K562 (cell line): ENCODE measurements at regions not wholly inside any gene's neighbourhood (a gene's known extent, or its start where the extent isn't known, plus 50 kb on each side); places are given as distances from the start of the nearest gene placed in this dataset.

Experiments used
- ATAC-seq: fragments of 200-7000 bp; cut with Tn5 transposase; 3 replicates; pipeline ENCODE4 v1.9.1; 2020; ENCODE audit warnings: moderate library complexity
- BruUV-seq: library from RNA; stranded (reverse); fragments of 400-500 nt; replicated peaks from 2 replicates; lab custom pipeline; 2021; lab: Mats Ljungman, UMichigan
- CTCF ChIA-PET: fragments of 300-600 bp; formaldehyde crosslinking; extraction: SDS; loops from one replicate; lab custom pipeline; 2021; ENCODE audit warnings: low intra/inter-chr PET ratio; lab: Yijun Ruan, JAX
- POLR2A ChIA-PET: fragments of 300-600, 350-650 bp; sonication (Branson Sonifier 250); formaldehyde crosslinking; extraction: SDS; loops from one replicate; lab custom pipeline; 2021; ENCODE audit warnings: antibody characterized with exemption, inconsistent platforms; lab: Yijun Ruan, JAX
- DNase-seq, 4 experiments: peaks; one replicate each; pipeline versions ENCODE4 v3.0.0 to v3.0.0-alpha.2; 2011 to 2018; ENCODE audit warnings: low spot score in 3 of 4, mixed read lengths in 3 of 4; ENCODE audit errors: extremely low read depth in 1 of 4
- FAIRE-seq: peaks from 2 replicates; lab custom pipeline; 2011; peaks lifted over from hg19 to GRCh38; lab: Jason Lieb, UNC
- H2AFZ ChIP-seq: 2 replicates; pipeline ENCODE4 v1.6.0; 2011; ENCODE audit warnings: low read depth, low read length, control low read depth, inconsistent platforms
- H3K27ac ChIP-seq: fragments of 200-600 bp; 3 replicates; pipeline ENCODE4 v1.8.0; 2011; ENCODE audit warnings: low read depth, mild to moderate bottlenecking, control low read depth, inconsistent platforms, low read length, moderate library complexity, mixed read lengths; ENCODE audit errors: extremely low read depth
- H3K27me3 ChIP-seq, 2 experiments: fragments of 300-600 bp in 1 of 2; 2 replicates in 1 of 2; 3 replicates in 1 of 2; pipeline versions ENCODE4 v1.6.0 to v1.8.0; 2011; ENCODE audit warnings: inconsistent platforms in 2 of 2, low read length in 2 of 2, mild to moderate bottlenecking in 1 of 2, mixed read lengths in 1 of 2, moderate library complexity in 1 of 2; ENCODE audit not compliant: control insufficient read depth in 2 of 2, insufficient read depth in 2 of 2
- H3K36me3 ChIP-seq: fragments of 300-600 bp; 3 replicates; pipeline ENCODE4 v1.8.0; 2011; ENCODE audit warnings: mild to moderate bottlenecking, low read length, inconsistent platforms; ENCODE audit not compliant: control insufficient read depth, insufficient read depth
- H3K4me1 ChIP-seq, 2 experiments: fragments of 200-600 bp in 1 of 2; replicated peaks in 1 of 2; 2 replicates in 1 of 2; 3 replicates in 1 of 2; pipeline versions ENCODE4 v1.5.1 to v1.8.0; 2011; ENCODE audit warnings: inconsistent platforms in 2 of 2, low read length in 2 of 2, mild to moderate bottlenecking in 1 of 2, mixed read lengths in 1 of 2, moderate library complexity in 1 of 2; ENCODE audit not compliant: control insufficient read depth in 2 of 2, insufficient read depth in 2 of 2
- H3K4me2 ChIP-seq: 2 replicates; pipeline ENCODE4 v1.6.1; 2011; ENCODE audit warnings: low read length, control low read depth, inconsistent platforms, mixed read lengths; ENCODE audit not compliant: insufficient read depth
- H3K4me3 ChIP-seq: fragments of 200-600 bp; sonication (generic), shearing (Covaris generic); 2 replicates; pipeline ENCODE4 v1.5.1; 2016; ENCODE audit warnings: control low read depth, inconsistent platforms
- H3K79me2 ChIP-seq: fragments of 200-600 bp; 3 replicates; pipeline ENCODE4 v1.8.0; 2011; ENCODE audit warnings: low read length, inconsistent platforms; ENCODE audit not compliant: control insufficient read depth, insufficient read depth
- H3K9ac ChIP-seq, 2 experiments: 2 replicates each; pipeline versions ENCODE4 v1.6.0 to v1.6.1; 2011; ENCODE audit warnings: low read depth in 2 of 2, low read length in 2 of 2, control low read depth in 1 of 2, inconsistent platforms in 1 of 2, mild to moderate bottlenecking in 1 of 2, mixed read lengths in 1 of 2; ENCODE audit not compliant: insufficient read depth in 1 of 2
- H3K9me1 ChIP-seq: one replicate; pipeline ENCODE4 v1.6.0; 2011; ENCODE audit warnings: inconsistent platforms, mild to moderate bottlenecking, low read length, moderate library complexity; ENCODE audit not compliant: control insufficient read depth, insufficient read depth
- H3K9me3 ChIP-seq: replicated peaks from 2 replicates; pipeline ENCODE4 v1.5.1; 2011; ENCODE audit warnings: low read depth, low read length, inconsistent platforms; ENCODE audit not compliant: control insufficient read depth, insufficient read depth
- H4K20me1 ChIP-seq: replicated peaks from 2 replicates; pipeline ENCODE4 v1.6.1; 2011; ENCODE audit warnings: low read length, inconsistent platforms, mixed read lengths; ENCODE audit not compliant: control insufficient read depth, insufficient read depth
- HDAC1 ChIP-seq, 2 experiments: fragments of 450-650 bp; IDR thresholded peaks; 2 replicates each; pipeline ENCODE4 v1.6.1; 2016 to 2017; ENCODE audit warnings: inconsistent platforms in 1 of 2, mild to moderate bottlenecking in 1 of 2, moderate library complexity in 1 of 2
- KHSRP ChIP-seq: fragments of 450-650 bp; IDR thresholded peaks from 2 replicates; pipeline ENCODE4 v1.6.1; 2017
- NEUROD1 ChIP-seq: fragments of 150-350 bp; IDR thresholded peaks from 2 replicates; pipeline ENCODE4 v1.6.1; 2014; ENCODE audit warnings: borderline replicate concordance, low read length, low read depth; ENCODE audit not compliant: partially characterized antibody
- NR2C2 ChIP-seq, 2 experiments: fragments of 200-800 bp in 1 of 2; sonication (Bioruptor generic) in 1 of 2; sonication (generic) in 1 of 2; formaldehyde crosslinking in 1 of 2; IDR thresholded peaks; 2 replicates each; pipeline versions ENCODE4 v1.6.1 to v1.8.0; 2016 to 2022; ENCODE audit warnings: mild to moderate bottlenecking in 1 of 2, missing compliant biosample characterization in 1 of 2, missing genetic modification characterization in 1 of 2, missing genetic modification reagents in 1 of 2
- OTX1 ChIP-seq: fragments of 450-650 bp; formaldehyde crosslinking; IDR thresholded peaks from 2 replicates; pipeline ENCODE4 v1.4.0; 2022; ENCODE audit warnings: mild to moderate bottlenecking
- SIX5 ChIP-seq, 2 experiments: IDR thresholded peaks; 2 replicates each; pipeline ENCODE4 v1.6.1; 2011; ENCODE audit warnings: low read length in 2 of 2, borderline replicate concordance in 1 of 2, low read depth in 1 of 2, mild to moderate bottlenecking in 1 of 2, moderate library complexity in 1 of 2; ENCODE audit not compliant: insufficient read depth in 1 of 2
- SRSF7 ChIP-seq: fragments of 200-400 bp; formaldehyde crosslinking; optimal IDR thresholded peaks from 2 replicates; pipeline ENCODE3; 2017; ENCODE audit warnings: mild to moderate bottlenecking, low read depth, low read length
- THRAP3 ChIP-seq: fragments of 450-650 bp; IDR thresholded peaks from 2 replicates; pipeline ENCODE4 v1.6.1; 2016; ENCODE audit warnings: mild to moderate bottlenecking, inconsistent platforms, borderline replicate concordance
- ZNF263 ChIP-seq: sonication (generic); formaldehyde crosslinking; IDR thresholded peaks from 2 replicates; pipeline ENCODE4 v1.8.0; 2022; ENCODE audit warnings: mild to moderate bottlenecking, missing genetic modification reagents, borderline replicate concordance
- ZNF274 ChIP-seq: IDR thresholded peaks from 2 replicates; pipeline ENCODE4 v1.6.1; 2011; ENCODE audit warnings: low read depth, mild to moderate bottlenecking, low read length, moderate library complexity, borderline replicate concordance
- WGBS: fragments of 100-300 bp; shearing (Covaris generic); methylation state at CpG from one replicate; pipeline ENCODE4 v1.1.6; 2016; ENCODE audit warnings: low coverage, mixed read lengths; ENCODE audit not compliant: insufficient coverage; ENCODE audit errors: missing lambda C conversion rate; 5-methylcytosine and 5-hydroxymethylcytosine counted together
- in situ Hi-C: fragments of 300-500 bp; cut with MboI; formaldehyde crosslinking; loops from 4 replicates; pipeline ENCODE4 v1.15.0; 2018; ENCODE audit warnings: inconsistent platforms, mixed read lengths
- intact Hi-C: fragments of 100-400 bp; cut with micrococcal nuclease; formaldehyde crosslinking; loops from 2 replicates; pipeline ENCODE4 v1.14.2; 2022
- TF ChIP-seq, protein P1 (sequence below), 2 experiments: fragments of 150-350 bp in 1 of 2; IDR thresholded peaks; 2 replicates each; pipeline ENCODE4 v1.6.1; 2012 to 2016; ENCODE audit warnings: low read depth in 2 of 2, low read length in 2 of 2, mild to moderate bottlenecking in 1 of 2, moderate library complexity in 1 of 2
- TF ChIP-seq, protein P2 (sequence below): fragments of 250-450 bp; sonication (Bioruptor Pico); IDR thresholded peaks from 2 replicates; pipeline ENCODE4 v1.5.0; 2021

DNA sequence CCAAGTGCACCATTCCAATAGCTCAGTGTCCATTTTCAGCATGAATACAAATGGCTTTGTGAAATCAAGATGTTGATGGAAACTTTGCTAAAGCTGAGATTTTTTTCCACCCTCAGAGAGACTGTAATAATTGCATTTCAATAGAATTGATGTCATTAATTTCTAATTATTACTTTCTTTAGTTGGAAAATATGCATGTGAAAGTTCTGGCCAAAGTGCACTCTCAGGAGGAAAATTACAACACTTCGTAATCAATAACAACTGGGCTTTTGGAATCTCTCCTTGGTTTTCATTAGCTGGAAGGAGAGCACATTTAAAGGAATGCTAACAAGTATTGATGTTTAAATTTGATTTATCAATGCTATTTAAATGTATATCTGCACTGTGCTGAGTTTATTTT, 529.5 kb upstream of the CDH8 start:
- H3K4me3 ChIP-seq, result no peak overlapping the region
- no peaks in the 10 kb centered on the region for H3K79me2 ChIP-seq
- FAIRE-seq (no peak), DNase-seq (no peak), ATAC-seq (no peak)
- no peak overlapping the region for H3K9ac ChIP-seq
- intact Hi-C loops, result no loop called here
- ChIA-PET POLR2A (no interaction called here), CTCF (no interaction called here)
- no peaks in the 10 kb centered on the region for H3K9me3 ChIP-seq
- H3K4me1 ChIP-seq, result no peaks in the 10 kb centered on the region
- H3K4me2 ChIP-seq, result no peak overlapping the region
- H3K36me3 ChIP-seq, result no peaks in the 10 kb centered on the region
- no peak for TF ChIP-seq NR2C2 (CRISPR knock-in tag; IDR thresholded peaks at IDR 0.05)
- TF ChIP-seq NR2C2 (tag; IDR thresholded peaks at IDR 0.05), result no peak
- no peak for TF ChIP-seq SIX5 (IDR thresholded peaks at IDR 0.05; ENCODE audit: borderline replicate concordance in 1 of 2, insufficient read depth in 1 of 2, low read depth in 1 of 2, low read length in 2 of 2)
- TF ChIP-seq, protein P1, sequence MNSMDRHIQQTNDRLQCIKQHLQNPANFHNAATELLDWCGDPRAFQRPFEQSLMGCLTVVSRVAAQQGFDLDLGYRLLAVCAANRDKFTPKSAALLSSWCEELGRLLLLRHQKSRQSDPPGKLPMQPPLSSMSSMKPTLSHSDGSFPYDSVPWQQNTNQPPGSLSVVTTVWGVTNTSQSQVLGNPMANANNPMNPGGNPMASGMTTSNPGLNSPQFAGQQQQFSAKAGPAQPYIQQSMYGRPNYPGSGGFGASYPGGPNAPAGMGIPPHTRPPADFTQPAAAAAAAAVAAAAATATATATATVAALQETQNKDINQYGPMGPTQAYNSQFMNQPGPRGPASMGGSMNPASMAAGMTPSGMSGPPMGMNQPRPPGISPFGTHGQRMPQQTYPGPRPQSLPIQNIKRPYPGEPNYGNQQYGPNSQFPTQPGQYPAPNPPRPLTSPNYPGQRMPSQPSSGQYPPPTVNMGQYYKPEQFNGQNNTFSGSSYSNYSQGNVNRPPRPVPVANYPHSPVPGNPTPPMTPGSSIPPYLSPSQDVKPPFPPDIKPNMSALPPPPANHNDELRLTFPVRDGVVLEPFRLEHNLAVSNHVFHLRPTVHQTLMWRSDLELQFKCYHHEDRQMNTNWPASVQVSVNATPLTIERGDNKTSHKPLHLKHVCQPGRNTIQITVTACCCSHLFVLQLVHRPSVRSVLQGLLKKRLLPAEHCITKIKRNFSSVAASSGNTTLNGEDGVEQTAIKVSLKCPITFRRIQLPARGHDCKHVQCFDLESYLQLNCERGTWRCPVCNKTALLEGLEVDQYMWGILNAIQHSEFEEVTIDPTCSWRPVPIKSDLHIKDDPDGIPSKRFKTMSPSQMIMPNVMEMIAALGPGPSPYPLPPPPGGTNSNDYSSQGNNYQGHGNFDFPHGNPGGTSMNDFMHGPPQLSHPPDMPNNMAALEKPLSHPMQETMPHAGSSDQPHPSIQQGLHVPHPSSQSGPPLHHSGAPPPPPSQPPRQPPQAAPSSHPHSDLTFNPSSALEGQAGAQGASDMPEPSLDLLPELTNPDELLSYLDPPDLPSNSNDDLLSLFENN (IDR thresholded peaks at IDR 0.05; ENCODE audit: low read depth in 2 of 2, low read length in 2 of 2), result no peak
- TF ChIP-seq HDAC1 (IDR thresholded peaks at IDR 0.05), result no peak
- no peak for TF ChIP-seq ZNF263
- TF ChIP-seq ZNF274, result no peak
- no peak for TF ChIP-seq SRSF7
- no peak for TF ChIP-seq THRAP3
- TF ChIP-seq KHSRP, result no peak
- TF ChIP-seq OTX1, result no peak
- TF ChIP-seq, protein P2, sequence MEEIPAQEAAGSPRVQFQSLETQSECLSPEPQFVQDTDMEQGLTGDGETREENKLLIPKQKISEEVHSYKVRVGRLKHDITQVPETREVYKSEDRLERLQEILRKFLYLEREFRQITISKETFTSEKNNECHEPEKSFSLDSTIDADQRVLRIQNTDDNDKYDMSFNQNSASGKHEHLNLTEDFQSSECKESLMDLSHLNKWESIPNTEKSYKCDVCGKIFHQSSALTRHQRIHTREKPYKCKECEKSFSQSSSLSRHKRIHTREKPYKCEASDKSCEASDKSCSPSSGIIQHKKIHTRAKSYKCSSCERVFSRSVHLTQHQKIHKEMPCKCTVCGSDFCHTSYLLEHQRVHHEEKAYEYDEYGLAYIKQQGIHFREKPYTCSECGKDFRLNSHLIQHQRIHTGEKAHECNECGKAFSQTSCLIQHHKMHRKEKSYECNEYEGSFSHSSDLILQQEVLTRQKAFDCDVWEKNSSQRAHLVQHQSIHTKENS (CRISPR knock-in tag), result no peak
- no peak for TF ChIP-seq NEUROD1
- TF ChIP-seq, all 486 proteins: peak for 0
- no peak overlapping the region for H2AFZ ChIP-seq
- H3K27ac ChIP-seq, result no peak overlapping the region
- no peaks in the 10 kb centered on the region for H3K27me3 ChIP-seq
- no peaks in the 10 kb centered on the region for H4K20me1 ChIP-seq
- BruUV-seq, result no TSS peak
- 0% methylated on average over 1 of the region's 1 CpG for WGBS
- in situ Hi-C loops, result no loop called here
- H3K9me1 ChIP-seq, result no peaks in the 10 kb centered on the region
